ENCODE measurements at regions not wholly inside any gene's neighbourhood (a gene's known extent, or its start where the extent isn't known, plus 50 kb on each side); places are given as distances from the start of the nearest gene placed in this dataset.

DNA sequence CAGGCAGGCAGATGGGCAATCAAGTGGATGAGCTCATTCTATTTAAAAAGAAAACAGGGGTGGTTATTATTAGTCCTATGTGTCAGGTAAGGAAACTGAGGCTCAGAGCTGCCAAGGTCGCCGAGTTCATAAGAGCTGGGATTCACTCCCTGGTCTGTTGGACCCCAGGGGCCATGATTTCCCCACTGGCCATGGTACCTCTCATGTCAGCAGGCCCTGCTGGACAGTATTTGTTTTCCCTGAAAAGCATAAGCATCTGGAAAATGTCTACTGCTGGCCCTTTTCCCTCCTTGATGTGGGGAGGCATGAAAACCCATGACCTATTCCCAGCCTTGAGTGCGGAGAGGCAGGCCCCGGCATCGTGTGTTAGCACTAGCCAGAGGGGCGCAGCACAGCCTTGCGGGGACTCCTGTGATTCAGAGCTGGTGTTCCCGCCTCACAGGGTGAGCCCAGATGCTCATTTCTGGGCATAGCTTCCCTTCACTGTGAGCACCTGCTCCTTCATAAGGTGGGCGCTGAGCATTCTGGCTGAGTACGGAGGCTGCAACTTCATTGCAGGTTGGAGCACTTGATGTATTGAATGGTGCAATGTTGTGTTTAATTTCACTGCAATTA, 617.5 kb downstream of the PTPRU start:
- no peak for TF ChIP-seq SNAI2 (CRISPR knock-in tag; IDR thresholded peaks at IDR 0.05)
- TF ChIP-seq, protein P1, sequence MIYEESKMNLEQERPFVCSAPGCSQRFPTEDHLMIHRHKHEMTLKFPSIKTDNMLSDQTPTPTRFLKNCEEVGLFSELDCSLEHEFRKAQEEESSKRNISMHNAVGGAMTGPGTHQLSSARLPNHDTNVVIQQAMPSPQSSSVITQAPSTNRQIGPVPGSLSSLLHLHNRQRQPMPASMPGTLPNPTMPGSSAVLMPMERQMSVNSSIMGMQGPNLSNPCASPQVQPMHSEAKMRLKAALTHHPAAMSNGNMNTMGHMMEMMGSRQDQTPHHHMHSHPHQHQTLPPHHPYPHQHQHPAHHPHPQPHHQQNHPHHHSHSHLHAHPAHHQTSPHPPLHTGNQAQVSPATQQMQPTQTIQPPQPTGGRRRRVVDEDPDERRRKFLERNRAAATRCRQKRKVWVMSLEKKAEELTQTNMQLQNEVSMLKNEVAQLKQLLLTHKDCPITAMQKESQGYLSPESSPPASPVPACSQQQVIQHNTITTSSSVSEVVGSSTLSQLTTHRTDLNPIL (CRISPR knock-in tag; IDR thresholded peaks at IDR 0.05; ENCODE audit: low read depth), result no peak
- no peak for TF ChIP-seq ZC3H10 (CRISPR knock-in tag; IDR thresholded peaks at IDR 0.05)
- no peak for TF ChIP-seq ARNTL (CRISPR knock-in tag; IDR thresholded peaks at IDR 0.05; ENCODE audit: borderline replicate concordance, low read depth)
- no peak for TF ChIP-seq ZNF70 (CRISPR knock-in tag; IDR thresholded peaks at IDR 0.05)
- TF ChIP-seq ZNF8 (CRISPR knock-in tag; IDR thresholded peaks at IDR 0.05), result no peak
- TF ChIP-seq ZFP3 (CRISPR knock-in tag; IDR thresholded peaks at IDR 0.05), result no peak
- TF ChIP-seq, protein P2, sequence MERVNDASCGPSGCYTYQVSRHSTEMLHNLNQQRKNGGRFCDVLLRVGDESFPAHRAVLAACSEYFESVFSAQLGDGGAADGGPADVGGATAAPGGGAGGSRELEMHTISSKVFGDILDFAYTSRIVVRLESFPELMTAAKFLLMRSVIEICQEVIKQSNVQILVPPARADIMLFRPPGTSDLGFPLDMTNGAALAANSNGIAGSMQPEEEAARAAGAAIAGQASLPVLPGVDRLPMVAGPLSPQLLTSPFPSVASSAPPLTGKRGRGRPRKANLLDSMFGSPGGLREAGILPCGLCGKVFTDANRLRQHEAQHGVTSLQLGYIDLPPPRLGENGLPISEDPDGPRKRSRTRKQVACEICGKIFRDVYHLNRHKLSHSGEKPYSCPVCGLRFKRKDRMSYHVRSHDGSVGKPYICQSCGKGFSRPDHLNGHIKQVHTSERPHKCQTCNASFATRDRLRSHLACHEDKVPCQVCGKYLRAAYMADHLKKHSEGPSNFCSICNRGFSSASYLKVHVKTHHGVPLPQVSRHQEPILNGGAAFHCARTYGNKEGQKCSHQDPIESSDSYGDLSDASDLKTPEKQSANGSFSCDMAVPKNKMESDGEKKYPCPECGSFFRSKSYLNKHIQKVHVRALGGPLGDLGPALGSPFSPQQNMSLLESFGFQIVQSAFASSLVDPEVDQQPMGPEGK (CRISPR knock-in tag; IDR thresholded peaks at IDR 0.05; ENCODE audit: borderline replicate concordance), result no peak
- no peak for TF ChIP-seq ZNF565 (CRISPR knock-in tag; conservative IDR thresholded peaks at IDR 0.05; ENCODE audit: low read depth)
- TF ChIP-seq, protein P3, sequence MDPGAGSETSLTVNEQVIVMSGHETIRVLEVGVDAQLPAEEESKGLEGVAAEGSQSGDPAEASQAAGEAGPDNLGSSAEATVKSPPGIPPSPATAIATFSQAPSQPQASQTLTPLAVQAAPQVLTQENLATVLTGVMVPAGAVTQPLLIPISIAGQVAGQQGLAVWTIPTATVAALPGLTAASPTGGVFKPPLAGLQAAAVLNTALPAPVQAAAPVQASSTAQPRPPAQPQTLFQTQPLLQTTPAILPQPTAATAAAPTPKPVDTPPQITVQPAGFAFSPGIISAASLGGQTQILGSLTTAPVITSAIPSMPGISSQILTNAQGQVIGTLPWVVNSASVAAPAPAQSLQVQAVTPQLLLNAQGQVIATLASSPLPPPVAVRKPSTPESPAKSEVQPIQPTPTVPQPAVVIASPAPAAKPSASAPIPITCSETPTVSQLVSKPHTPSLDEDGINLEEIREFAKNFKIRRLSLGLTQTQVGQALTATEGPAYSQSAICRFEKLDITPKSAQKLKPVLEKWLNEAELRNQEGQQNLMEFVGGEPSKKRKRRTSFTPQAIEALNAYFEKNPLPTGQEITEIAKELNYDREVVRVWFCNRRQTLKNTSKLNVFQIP (CRISPR knock-in tag; IDR thresholded peaks at IDR 0.05; ENCODE audit: borderline replicate concordance, low read depth), result no peak
- ATAC-seq, result no peak

DNA sequence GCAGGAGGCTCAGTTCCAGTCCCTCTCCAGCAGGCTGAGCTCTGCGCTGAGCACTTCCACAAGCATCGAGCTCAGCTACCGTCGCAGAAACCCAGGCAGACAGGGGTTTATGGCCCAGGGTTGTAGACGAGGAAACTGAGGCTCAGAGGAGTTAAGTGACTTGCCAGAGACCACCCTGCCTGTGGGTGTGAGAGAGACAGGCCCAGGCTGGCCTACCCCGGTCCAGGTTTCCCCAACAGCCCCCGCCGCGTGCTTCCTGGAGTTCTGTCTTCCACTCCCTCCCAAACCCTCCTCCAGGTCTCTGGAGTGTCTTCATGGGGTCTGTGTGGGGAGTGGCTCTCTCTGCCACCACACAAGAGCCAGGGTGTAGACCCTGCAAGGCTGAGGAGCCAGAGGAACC, 615.9 kb downstream of the PTPRU start:
- no peak for ATAC-seq
- TF ChIP-seq, protein P2 (CRISPR knock-in tag; IDR thresholded peaks at IDR 0.05; ENCODE audit: borderline replicate concordance), result no peak
- no peak for TF ChIP-seq ZNF70 (CRISPR knock-in tag; IDR thresholded peaks at IDR 0.05)
- no peak for TF ChIP-seq ZFP30 (CRISPR knock-in tag; IDR thresholded peaks at IDR 0.05)
- no peak for TF ChIP-seq TCF4 (CRISPR knock-in tag; IDR thresholded peaks at IDR 0.05; ENCODE audit: borderline replicate concordance)
- TF ChIP-seq, protein P4, sequence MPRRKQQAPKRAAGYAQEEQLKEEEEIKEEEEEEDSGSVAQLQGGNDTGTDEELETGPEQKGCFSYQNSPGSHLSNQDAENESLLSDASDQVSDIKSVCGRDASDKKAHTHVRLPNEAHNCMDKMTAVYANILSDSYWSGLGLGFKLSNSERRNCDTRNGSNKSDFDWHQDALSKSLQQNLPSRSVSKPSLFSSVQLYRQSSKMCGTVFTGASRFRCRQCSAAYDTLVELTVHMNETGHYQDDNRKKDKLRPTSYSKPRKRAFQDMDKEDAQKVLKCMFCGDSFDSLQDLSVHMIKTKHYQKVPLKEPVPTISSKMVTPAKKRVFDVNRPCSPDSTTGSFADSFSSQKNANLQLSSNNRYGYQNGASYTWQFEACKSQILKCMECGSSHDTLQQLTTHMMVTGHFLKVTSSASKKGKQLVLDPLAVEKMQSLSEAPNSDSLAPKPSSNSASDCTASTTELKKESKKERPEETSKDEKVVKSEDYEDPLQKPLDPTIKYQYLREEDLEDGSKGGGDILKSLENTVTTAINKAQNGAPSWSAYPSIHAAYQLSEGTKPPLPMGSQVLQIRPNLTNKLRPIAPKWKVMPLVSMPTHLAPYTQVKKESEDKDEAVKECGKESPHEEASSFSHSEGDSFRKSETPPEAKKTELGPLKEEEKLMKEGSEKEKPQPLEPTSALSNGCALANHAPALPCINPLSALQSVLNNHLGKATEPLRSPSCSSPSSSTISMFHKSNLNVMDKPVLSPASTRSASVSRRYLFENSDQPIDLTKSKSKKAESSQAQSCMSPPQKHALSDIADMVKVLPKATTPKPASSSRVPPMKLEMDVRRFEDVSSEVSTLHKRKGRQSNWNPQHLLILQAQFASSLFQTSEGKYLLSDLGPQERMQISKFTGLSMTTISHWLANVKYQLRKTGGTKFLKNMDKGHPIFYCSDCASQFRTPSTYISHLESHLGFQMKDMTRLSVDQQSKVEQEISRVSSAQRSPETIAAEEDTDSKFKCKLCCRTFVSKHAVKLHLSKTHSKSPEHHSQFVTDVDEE (CRISPR knock-in tag; IDR thresholded peaks at IDR 0.05), result no peak
- no peak for TF ChIP-seq ZC3H10 (CRISPR knock-in tag; IDR thresholded peaks at IDR 0.05)
- TF ChIP-seq TOX (CRISPR knock-in tag; IDR thresholded peaks at IDR 0.05; ENCODE audit: borderline replicate concordance), result no peak
- TF ChIP-seq OSR1 (CRISPR knock-in tag; IDR thresholded peaks at IDR 0.05), result no peak
- TF ChIP-seq BACH2 (CRISPR knock-in tag; IDR thresholded peaks at IDR 0.05; ENCODE audit: borderline replicate concordance), result no peak
- no peak for TF ChIP-seq SNAI2 (CRISPR knock-in tag; IDR thresholded peaks at IDR 0.05)
- TF ChIP-seq, protein P1 (CRISPR knock-in tag; IDR thresholded peaks at IDR 0.05; ENCODE audit: low read depth), result no peak
- TF ChIP-seq, protein P3 (CRISPR knock-in tag; IDR thresholded peaks at IDR 0.05; ENCODE audit: borderline replicate concordance, low read depth), result no peak
- no peak for TF ChIP-seq CSDC2 (CRISPR knock-in tag; IDR thresholded peaks at IDR 0.05)
- TF ChIP-seq ESRRG (CRISPR knock-in tag; IDR thresholded peaks at IDR 0.05), result no peak
- no peak for TF ChIP-seq ISL1 (CRISPR knock-in tag; IDR thresholded peaks at IDR 0.05)
- TF ChIP-seq ZFP3 (CRISPR knock-in tag; IDR thresholded peaks at IDR 0.05), result no peak
- no peak for TF ChIP-seq RARB (CRISPR knock-in tag; IDR thresholded peaks at IDR 0.05)
- no peak for TF ChIP-seq ZNF565 (CRISPR knock-in tag; conservative IDR thresholded peaks at IDR 0.05; ENCODE audit: low read depth)
